GM11168 (cell line): ENCODE measurements at regions not wholly inside any gene's neighbourhood (a gene's known extent, or its start where the extent isn't known, plus 50 kb on each side); places are given as distances from the start of the nearest gene placed in this dataset.

Experiments used
- in situ Hi-C: fragments of 300-500 bp; cut with MboI; formaldehyde crosslinking; loops from one replicate; pipeline ENCODE4 v1.12.0; 2022; ENCODE audit warnings: low sequenced_read_pairs; ENCODE audit not compliant: unreplicated experiment

DNA sequence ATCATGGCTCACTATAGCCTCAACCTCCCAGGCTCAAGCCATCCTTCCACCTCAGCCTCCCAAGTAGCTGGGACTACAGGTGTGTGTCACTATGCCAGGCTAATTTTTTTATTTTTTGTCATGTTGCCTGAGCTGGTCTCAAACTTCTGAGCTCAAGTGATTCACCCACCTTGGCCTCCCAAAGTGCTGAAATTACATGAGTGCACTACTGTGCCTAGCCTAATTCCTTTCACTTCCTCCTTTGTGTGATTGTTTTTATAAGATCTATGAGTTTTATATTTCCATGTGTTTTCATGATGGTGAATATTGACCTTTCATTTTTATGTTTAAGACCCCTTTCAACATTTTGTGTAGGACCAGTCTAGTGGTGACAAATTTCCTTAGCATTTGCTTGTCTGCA lies 55.2 kb upstream of the IL12B start:
- in situ Hi-C loops, result no loop called here

DNA sequence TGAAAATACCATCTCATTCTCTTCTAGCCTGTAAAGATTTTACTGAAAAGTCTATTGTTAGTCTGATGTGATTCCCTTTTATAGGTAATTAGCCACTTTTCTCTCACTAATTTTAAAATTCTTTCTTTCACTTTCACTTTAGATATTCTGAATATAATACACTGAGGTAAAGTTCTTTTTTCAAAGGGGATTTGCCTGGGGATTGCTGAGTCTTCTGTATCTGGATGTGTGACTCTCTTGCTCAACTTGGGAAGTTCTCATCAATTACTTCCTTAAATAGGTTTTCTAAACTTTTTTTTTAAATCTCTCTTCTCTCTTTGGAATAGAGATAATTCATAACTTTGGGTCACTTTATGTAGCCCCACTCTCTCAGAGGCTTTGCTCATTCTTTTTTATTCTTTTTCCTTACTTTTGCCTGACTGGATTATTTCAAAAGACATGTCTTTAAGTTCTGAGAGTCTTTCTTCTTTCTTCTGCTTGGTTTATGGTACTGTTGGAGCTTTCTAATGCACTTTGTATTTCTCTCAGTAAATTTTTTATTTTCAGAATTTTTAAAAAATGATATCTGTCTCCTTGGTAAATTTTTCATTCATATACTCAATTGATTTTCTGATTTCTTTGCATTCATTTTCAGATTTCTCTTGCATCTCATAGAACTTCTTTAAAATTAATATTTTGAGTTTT lies 55.9 kb upstream of the IL12B start:
- in situ Hi-C loops, result no loop called here

DNA sequence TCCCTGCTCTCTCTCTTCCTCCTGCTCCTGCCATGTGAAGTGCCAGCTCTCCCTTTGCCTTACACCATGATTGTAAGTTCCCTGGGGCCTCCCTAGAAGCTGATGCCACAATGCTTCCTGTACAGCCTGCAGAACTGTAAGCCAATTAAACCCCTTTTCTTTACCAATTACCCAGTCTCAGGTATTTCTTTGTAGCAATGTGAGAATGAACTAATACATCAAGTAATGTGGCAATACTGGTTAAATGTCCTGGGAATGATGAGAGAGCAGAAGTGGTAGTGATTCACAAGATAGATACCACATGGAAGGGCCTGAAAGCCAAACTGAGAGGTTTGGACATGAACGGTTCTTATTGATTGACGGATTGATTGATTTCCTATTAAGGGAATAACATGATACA lies 62.6 kb upstream of the IL12B start:
- in situ Hi-C loops, result no loop called here

DNA sequence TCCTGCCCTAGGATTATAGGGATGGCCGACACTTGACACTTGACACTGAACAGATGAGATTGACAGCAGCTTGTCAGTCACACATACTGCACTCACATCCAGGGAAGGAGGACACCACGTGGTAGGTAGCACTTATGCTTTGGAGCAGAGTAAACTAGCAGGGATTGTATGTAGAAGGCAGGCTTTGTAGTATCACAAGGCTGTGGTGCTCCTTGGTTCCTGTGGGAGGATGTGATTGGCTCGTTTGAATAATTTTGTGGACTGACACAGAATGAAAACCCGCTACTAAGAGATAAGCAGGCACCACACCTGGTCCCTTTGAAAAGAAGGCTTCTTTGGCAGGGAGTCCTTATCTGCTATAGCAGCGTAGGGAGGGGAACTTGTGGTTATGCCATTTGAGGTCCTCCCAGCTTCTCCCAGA lies 63.6 kb upstream of the IL12B start:
- in situ Hi-C loops, result no loop called here

DNA sequence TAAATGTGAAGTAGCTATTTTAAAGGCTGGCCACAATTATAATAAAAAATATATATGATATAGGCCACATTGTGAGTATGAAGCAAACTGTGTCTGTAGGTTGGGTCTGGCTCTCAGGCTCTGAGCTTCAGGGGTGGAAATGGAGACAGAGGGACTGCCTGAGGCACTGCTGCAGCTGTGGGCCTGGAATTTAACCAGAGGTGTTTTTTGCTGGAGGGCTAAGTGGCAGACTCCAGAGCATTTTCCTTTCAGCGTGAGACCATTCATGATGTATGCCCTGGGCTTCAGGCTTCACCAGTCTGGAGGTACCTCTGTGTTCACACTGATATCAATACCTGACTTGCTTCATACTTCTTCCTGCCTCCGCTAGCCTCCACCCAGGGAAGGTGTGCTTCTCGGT lies 64.9 kb upstream of the IL12B start:
- in situ Hi-C loops, result no loop called here

DNA sequence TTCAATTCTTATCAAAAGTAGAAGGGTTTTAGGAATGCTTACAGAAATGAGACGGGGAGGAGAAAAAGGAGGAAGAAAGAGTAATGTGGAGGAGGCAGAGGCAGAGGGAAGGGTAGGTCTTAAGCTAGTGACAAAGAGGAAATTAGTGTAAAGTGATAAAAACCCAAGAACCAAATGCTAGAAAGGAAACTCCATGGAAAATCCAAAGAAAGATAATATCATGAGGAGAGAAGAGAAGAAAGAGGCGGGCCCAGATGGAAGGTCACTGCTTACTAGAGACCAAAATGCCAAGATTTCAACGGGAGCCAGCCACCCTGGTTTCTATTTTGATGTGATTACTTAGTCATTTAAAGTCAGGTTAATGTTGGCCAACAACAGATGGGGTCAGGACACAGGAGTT lies 68.6 kb upstream of the IL12B start:
- in situ Hi-C loops, result no loop called here

DNA sequence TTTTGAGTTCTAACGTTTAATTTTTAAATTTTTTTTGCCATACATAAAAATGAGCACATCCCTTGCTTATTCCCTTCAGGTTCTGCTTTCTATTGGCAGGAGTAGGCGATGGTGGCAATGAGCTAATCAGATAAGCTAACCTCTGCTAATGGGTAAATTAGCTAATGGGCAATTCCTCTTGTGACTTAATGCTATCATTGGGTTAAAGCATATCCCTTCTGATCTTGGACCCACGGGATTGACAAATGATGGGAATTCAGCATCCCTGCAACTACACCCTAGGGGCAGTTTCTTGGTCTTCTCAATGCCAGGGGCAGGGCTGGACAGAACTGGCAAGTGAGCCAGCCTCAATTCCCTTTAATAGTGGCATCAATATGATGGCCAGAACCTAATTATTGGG lies 70.2 kb upstream of the IL12B start:
- in situ Hi-C loops, result loop anchor here (25.0 kb wide), 1 partner anchor 238 kb away; no protein-coding TSS in a partner anchor

DNA sequence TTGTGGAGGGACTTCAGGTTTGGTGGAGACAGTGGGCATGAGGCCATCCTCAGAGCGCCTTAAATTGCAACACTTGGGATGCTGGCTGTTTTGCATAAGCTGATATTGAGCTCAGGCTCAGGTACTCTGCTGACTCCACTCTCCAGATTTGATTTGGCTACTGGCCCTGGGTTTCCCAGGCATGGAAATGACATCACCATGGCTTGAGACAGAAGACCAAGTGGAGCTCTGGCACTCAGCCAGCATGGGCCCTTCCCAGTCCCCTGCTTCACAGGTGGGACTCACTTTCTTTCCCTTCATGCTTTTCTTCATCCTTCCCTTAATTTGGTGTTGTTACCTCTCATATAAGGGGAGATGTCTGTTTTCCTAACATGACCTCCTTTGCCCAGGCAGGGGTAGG lies 72.0 kb upstream of the IL12B start:
- in situ Hi-C loops, result loop anchor here (25.0 kb wide), 1 partner anchor 240 kb away; no protein-coding TSS in a partner anchor

DNA sequence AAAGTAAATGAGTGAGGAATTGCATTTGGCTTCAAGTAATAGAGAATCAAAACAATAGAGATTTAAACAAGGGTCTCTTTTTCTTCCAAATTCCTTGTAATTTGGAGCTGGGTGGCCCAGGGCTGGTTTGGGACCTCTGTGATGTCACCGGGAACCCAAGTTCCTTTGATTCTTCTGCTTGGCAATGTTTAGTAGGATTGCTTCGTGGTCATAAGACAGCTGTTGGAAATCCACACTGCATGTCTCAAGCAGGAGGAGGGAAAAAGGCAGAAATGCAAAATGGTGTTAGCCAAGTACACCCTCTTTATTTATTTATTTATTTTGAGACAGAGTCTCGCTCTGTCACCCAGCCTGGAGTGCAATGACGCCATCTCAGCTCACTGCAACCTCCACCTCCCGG lies 72.6 kb upstream of the IL12B start:
- in situ Hi-C loops, result loop anchor here (25.0 kb wide), 1 partner anchor 241 kb away; no protein-coding TSS in a partner anchor

DNA sequence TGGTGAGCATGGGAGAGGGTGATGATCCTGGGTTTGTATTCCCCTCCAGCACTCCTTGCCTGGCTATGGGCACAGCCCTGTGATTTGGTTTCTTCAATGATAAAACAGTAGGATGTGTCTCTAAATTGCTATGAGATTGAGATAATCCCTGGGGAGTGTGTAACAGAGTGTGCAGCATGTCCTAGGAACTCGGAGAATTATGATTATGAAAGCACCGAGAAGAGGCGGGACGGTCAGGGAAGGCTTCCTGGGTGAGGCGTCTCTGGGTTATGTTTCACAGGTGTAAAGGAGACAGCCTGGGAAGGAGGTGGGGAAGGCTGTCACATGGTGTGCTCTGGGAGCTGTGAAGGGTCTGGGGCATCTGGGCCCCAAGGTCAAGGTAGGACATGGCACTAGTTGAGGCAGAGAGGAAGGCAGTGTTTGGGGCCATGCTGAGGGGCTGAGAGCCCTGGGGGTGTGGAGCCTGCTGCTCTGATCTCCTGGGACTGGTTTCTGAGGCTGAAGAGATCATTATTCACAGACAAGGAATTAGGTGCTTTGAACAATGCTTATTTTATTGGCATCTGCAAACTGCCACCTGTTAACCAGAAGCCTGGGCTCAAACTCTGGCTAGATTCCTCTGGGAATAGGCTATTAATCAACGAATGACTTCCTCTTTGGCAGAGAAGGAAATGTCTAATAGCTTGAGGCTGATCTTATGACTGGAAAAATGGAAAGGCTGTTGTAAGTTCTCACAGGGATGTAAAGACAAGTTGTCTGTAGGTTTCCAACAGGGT lies 73.8 kb upstream of the IL12B start:
- in situ Hi-C loops, result loop anchor here (25.0 kb wide), 1 partner anchor 242 kb away; no protein-coding TSS in a partner anchor

DNA sequence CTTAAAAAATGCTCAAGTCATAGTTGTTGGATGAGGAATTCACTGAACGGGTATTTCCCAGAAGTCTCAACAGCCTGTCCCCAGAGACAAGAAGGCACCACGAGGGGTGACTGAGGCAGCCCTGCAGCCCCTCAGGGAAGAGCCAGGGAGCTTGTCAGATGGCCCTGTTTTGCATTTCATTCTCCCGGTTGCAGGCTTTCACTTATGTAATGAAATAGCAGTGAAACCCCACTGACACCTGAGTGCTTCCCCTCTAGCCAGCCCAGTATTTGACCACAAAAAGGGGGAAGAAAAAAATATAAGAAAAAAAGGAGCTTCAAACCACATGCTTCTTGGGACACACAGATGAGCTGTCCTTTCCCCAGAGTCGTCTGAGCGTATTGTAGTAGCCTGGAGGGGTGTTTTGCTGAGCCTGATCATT lies 75.3 kb upstream of the IL12B start:
- in situ Hi-C loops, result loop anchor here (25.0 kb wide), 1 partner anchor 243 kb away; no protein-coding TSS in a partner anchor

DNA sequence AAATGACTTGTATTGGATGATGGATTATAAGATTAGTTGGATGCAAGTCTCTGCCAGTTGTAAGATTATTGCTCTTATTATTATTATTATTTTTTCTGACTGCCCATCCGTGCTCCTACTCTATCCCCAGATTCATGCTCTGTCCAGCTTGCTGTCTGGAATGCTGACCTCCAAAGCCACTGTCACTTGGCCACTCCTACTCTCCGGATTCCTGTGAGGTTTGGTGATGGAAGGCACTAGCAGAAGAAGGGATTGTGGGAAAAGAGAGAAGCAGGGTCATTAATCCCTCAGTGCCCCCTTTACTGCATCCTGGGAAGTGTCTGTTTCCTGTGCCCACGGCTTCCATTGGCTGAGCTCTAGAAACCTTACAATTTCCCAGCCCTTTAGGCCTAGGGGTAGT lies 76.3 kb upstream of the IL12B start:
- in situ Hi-C loops, result loop anchor here (25.0 kb wide), 1 partner anchor 244 kb away; no protein-coding TSS in a partner anchor

DNA sequence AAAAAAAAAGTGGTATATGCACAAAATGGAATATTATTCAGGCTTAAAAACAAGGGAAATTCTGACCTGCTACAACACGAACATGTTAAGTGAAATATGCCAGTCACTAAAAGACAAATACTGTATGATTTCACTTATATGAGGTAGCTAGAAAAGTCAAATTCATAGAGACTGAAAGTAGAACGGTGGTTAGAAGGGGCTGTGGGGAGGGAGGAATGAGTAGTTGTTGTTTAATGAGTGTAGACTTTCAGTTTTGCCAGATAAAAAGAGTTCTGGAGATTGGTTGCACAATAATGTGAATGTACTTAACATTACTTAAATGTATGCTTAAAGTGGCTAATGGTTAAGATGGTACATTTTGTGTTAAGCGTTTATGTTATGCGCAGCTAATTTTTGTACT lies 79.5 kb upstream of the IL12B start:
- in situ Hi-C loops, result loop anchor here (25.0 kb wide), 1 partner anchor 248 kb away; no protein-coding TSS in a partner anchor

DNA sequence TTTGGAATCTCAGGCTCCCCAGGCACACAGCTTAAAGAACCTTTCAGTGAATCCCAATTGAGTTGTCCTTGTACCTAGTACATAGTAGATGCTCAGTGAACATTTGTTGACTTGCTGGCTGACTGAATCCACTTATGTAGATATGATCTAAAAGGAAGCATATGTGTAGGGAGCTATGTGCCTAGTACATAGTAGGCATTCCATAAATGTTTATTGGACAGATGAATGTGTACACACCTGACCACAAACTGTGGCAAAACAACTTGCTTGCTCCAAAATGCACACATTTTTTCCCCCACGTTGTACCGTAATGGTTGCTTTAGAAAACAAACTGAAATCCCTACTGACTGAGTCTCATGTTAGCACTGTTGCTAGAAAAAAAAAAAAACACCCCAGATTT lies 80.2 kb upstream of the IL12B start:
- in situ Hi-C loops, result loop anchor here (25.0 kb wide), 1 partner anchor 248 kb away; no protein-coding TSS in a partner anchor

DNA sequence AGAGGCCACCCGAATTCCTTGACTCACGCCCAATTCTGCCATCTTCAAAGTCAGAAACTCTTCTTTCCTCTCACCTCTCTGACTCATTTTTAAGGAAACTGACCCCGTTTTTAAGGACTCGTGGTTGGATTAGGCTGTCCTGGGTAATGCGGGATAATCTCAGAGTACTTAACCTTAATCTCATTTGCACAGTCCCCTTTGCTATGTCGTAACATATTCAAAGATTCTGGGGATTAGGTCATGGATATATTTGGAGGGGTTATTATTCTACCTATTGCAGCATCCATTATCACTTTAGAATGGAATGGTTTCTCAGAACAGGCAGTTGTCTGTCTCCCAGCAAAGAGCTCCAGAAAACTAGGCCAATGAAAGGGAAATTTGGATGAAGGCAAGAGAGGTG lies 80.8 kb upstream of the IL12B start:
- in situ Hi-C loops, result loop anchor here (25.0 kb wide), 1 partner anchor 249 kb away; no protein-coding TSS in a partner anchor

DNA sequence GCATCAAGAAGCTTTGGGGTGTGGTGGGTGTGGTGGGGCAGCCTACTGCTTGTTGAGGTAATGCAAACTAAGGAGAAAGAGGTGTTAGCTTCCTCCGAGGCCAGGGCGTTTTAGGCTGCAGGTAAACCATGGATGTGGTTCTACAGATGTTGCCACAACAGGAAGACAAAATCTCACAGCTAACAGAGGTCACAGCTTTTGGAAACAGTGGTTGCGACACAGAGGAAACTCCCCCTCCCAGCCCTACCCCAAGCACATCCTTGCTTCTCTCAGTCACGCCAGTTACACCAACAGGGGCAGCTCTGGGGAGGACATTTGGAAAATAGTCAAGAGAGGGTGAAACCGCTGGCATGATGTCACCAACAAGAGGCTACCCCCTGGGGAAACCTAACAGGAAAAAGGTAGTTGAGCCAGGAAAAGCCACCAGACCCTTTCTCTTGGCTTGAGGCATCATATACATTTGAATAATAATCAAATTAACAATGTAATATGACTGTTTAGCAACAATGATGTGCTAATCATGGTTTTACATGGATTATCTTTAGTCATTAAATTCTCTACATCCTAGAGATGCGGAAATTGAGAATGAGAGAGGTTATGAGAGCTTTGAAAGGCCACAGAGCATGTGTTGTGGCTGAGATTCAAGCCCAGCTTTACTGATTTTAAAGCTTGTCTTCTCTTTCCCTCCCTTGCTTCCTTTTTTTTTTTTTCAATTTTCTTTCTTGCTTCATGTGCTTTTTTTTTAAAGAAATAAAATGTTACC lies 82.2 kb upstream of the IL12B start:
- in situ Hi-C loops, result loop anchor here (25.0 kb wide), 1 partner anchor 250 kb away; no protein-coding TSS in a partner anchor

DNA sequence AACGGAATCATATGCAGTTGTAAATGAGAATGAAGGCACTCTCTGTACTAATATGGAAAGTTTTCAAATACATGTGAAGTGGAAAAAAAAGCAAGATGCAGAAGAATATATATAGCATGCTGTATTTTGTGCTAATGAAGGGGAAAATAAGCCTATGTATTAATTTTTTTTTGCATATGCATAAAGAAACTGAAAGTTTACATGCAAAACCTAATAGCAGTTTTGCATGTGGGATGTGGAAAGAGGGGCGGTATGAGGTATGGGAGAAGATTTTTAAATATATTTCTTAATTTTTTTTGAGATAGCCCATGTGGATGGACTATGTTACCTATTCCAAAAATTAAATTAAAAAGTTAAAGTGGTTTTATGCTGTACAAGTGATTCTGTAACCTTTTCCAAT lies 83.7 kb upstream of the IL12B start:
- in situ Hi-C loops, result loop anchor here (25.0 kb wide), 1 partner anchor 252 kb away; no protein-coding TSS in a partner anchor

DNA sequence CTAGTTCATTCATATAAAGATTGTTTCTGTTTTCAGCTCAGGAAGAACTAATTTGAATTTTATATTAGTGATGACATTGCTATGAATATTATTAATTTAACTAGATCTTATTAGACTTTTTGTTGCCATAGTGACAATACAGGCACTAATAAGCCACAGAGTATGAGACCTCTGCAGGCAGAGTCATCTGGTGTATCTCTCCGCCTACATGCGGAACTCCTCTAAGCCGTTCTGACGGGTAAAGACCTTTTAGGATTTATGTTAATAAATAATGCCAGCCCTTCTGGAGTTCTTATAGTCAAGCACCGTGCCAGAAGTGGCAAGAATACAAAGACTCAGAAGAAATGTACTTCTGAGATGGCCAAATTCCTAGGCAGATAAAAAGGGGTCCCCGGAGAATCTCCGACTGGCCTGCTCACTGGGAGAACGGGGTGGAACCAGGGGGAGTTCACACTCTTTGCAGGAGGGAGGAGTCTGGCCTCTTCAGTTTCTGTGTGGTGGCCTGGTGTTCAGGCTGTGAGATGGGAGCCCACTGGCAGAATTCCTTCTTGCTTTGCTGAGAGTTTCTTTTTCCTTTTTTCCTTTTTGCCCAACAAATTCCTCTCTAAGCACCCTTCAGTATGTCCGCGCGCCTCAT lies 85.1 kb upstream of the IL12B start:
- in situ Hi-C loops, result loop anchor here (25.0 kb wide), 1 partner anchor 253 kb away; no protein-coding TSS in a partner anchor

DNA sequence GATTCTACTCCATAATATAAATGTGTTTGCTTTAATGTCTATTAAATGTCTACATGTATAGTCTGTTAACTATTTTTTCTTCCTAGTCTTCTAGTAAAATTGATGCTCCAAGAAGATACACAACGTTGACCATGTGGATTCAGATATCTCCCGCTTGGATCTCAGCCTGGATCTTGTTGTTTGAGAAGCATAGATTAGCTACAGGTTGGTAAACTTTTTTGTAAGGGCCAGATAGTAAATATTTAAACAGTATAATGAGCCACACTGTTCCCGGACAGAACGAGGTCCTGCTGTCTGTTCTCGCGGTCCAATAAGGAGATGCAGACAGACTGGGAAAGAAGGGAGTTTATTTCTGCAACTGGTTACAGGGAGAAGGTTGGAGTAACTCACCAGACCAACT lies 86.2 kb upstream of the IL12B start:
- in situ Hi-C loops, result loop anchor here (25.0 kb wide), 1 partner anchor 254 kb away; no protein-coding TSS in a partner anchor

DNA sequence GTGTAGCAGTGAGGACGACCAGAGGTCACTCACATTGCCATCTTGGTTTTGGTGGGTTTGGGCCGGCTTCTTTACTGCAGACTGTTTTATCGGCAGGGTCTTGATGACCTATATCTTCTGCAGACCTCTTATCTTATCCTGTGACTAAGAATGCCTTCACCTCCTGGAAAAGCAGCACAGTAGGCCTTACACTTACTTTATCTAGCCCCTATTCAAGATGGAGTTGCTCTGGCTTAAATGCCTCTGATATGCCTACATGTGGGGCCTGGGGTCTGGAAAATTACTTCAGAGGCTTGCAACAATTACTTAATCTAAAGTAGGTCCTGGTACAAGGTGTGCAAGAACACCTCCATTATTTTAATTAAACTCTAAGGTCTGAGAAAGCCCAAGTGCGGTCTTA lies 86.9 kb upstream of the IL12B start:
- in situ Hi-C loops, result loop anchor here (25.0 kb wide), 1 partner anchor 255 kb away; no protein-coding TSS in a partner anchor
